ENCODE measurements at regions not wholly inside any gene's neighbourhood (a gene's known extent, or its start where the extent isn't known, plus 50 kb on each side); places are given as distances from the start of the nearest gene placed in this dataset.

GRCh38 chr2:56015711-56016115 is 92.1 kb upstream of the EFEMP1 start:
- no peak overlapping the region; the same call in 1 of the 2 replicates for H3K23ac ChIP-seq (ENCODE audit: low read depth, low read length)

More at GRCh38 chr2:56015711-56016115, 92.1 kb upstream of the EFEMP1 start:
- TF ChIP-seq MAFK (IDR thresholded peaks at IDR 0.05; ENCODE audit: low read depth, low read length) (no peak), RFX5 (IDR thresholded peaks at IDR 0.05; ENCODE audit: low read depth, low read length) (no peak), BHLHE40 (IDR thresholded peaks at IDR 0.05; ENCODE audit: low read depth, low read length) (no peak), SMC3 (IDR thresholded peaks at IDR 0.05; ENCODE audit: low read depth, low read length) (no peak), FOS (IDR thresholded peaks at IDR 0.05; ENCODE audit: low read depth, low read length) (no peak), CEBPB (IDR thresholded peaks at IDR 0.05; ENCODE audit: low read depth, low read length) (no peak), NFE2L2 (IDR thresholded peaks at IDR 0.05; ENCODE audit: low read depth, low read length) (no peak), CTCF (conservative IDR thresholded peaks at IDR 0.05; ENCODE audit: low read depth, low read length) (no peak), USF2 (IDR thresholded peaks at IDR 0.05; ENCODE audit: low read depth, low read length) (no peak), RAD21 (IDR thresholded peaks at IDR 0.05; ENCODE audit: low read length) (no peak), MXI1 (IDR thresholded peaks at IDR 0.05; ENCODE audit: borderline replicate concordance, low read depth, low read length) (no peak), CHD1 (IDR thresholded peaks at IDR 0.05; ENCODE audit: low read depth, low read length) (no peak), ELK1 (IDR thresholded peaks at IDR 0.05; ENCODE audit: borderline replicate concordance, low read depth, low read length) (no peak), POLR2A (IDR thresholded peaks at IDR 0.05; ENCODE audit: low read depth, low read length) (no peak), MAZ (IDR thresholded peaks at IDR 0.05; ENCODE audit: borderline replicate concordance, low read depth, low read length) (no peak), RCOR1 (IDR thresholded peaks at IDR 0.05; ENCODE audit: insufficient replicate concordance, low read length) (no peak)
- POLR2A ChIA-PET (ENCODE audit: unreplicated experiment): no interaction called here
- dilution Hi-C loops (cut with HindIII; ENCODE audit: low sequenced_read_pairs, unreplicated experiment) (loop anchor here (25.0 kb wide), 1 partner anchor 303 kb away; no protein-coding TSS in a partner anchor), in situ Hi-C loops (cut with MboI; ENCODE audit: low sequenced_read_pairs) (no loop called here), intact Hi-C loops (cut with micrococcal nuclease) (no loop called here)
- H2AFZ ChIP-seq (replicated peaks; ENCODE audit: low read length, poor library complexity): peak overlapping the region; percentile 64
- no peak overlapping the region for H3K14ac ChIP-seq (replicated peaks; ENCODE audit: low read depth, low read length)
- no peak overlapping the region; the same call in 1 of the 2 replicates for H3K9ac ChIP-seq (ENCODE audit: low read depth, low read length)
- H4K20me1 ChIP-seq (ENCODE audit: insufficient read depth, low read length): no peaks in the 10 kb centered on the region
- H3K56ac ChIP-seq (ENCODE audit: extremely low read depth, insufficient read depth, low read length): no peak overlapping the region
- no peak overlapping the region for H3K4me3 ChIP-seq (ENCODE audit: insufficient read depth, low read depth, low read length)
- ATAC-seq (ENCODE audit: low read depth): no peak
- H4K91ac ChIP-seq (ENCODE audit: insufficient read depth, low read depth, low read length): no peak overlapping the region
- no peak overlapping the region for H3K18ac ChIP-seq (ENCODE audit: low read depth, low read length)
- H3K27me3 ChIP-seq (ENCODE audit: control insufficient read depth, insufficient read depth, low read length): peaks cover 11% of the 10 kb centered on the region
- DNase-seq: no peak
- H3K4ac ChIP-seq (ENCODE audit: low read depth, low read length): no peak overlapping the region
- CTCF ChIA-PET: no interaction called here
- H4K8ac ChIP-seq (ENCODE audit: low read depth in 2 of 2, low read length in 2 of 2): no peak overlapping the region
- WGBS, 2 experiments (ENCODE audit: extremely low coverage in 2 of 2, insufficient read length in 1 of 2): 30% methylated on average over 2 of the region's 4 CpGs; no CpG with 5 or more reads in 1 of the 2 experiments
- H2BK20ac ChIP-seq (ENCODE audit: low read depth, low read length): no peak overlapping the region
- peak overlapping the region; percentile 52; the same call in 1 of the 2 replicates for H3K4me2 ChIP-seq (ENCODE audit: low read depth, low read length)
- H2AK9ac ChIP-seq (replicated peaks; ENCODE audit: low read depth, low read length, poor library complexity): no peak overlapping the region
- no peak overlapping the region for H2BK120ac ChIP-seq (ENCODE audit: low read depth, low read length)
- H2BK5ac ChIP-seq (ENCODE audit: low read depth, low read length, poor library complexity, severe bottlenecking): no peak overlapping the region
- no peaks in the 10 kb centered on the region for H3K9me1 ChIP-seq (ENCODE audit: insufficient read depth, low read length)
- BruUV-seq (replicated peaks): no TSS peak
- H2BK15ac ChIP-seq (ENCODE audit: low read depth, low read length): no peak overlapping the region
- H2AK5ac ChIP-seq (ENCODE audit: low read depth, low read length): no peak overlapping the region
- no peaks in the 10 kb centered on the region for H3K4me1 ChIP-seq (ENCODE audit: control insufficient read depth, insufficient read depth, low read length)
- H3K36me3 ChIP-seq (ENCODE audit: control insufficient read depth, insufficient read depth, low read length): no peaks in the 10 kb centered on the region
- no peak overlapping the region for H4K5ac ChIP-seq (ENCODE audit: low read depth, low read length)
- no peaks in the 10 kb centered on the region for H3K9me3 ChIP-seq (ENCODE audit: control insufficient read depth, insufficient read depth, low read length)
- no peaks in the 10 kb centered on the region for H3K79me1 ChIP-seq (ENCODE audit: low read depth in 1 of 2, low read length in 2 of 2)
- H3K27ac ChIP-seq (ENCODE audit: insufficient read depth, low read length): no peak overlapping the region

Data from IMR-90 (cell line).